Stimulated activated naive CD4-positive, alpha-beta T cell (primary cell): ENCODE measurements at regions not wholly inside any gene's neighbourhood (a gene's known extent, or its start where the extent isn't known, plus 50 kb on each side); places are given as distances from the start of the nearest gene placed in this dataset.

Experiments
- DNase-seq, 6 experiments: peaks; one replicate each; lab custom pipeline; 2025; lab: John Stamatoyannopoulos, UW

DNA sequence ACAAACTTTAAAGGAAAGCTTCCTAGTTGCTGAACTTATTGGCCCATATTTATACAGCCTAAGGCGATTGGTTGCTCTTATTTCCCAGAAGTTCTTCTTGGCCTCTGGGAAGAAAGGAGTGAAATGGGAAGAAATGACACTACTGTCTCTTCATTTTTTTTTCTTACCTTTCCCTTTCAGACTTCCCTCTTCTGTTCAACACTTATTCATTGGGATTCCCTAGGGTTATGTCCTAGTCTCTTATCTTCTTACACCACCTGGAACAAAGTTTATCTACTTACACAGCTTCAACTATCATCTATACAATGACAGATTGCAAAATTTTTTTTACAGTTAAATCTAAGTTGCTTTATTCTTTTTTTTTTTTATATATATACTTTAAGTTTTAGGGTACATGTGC lies 68.0 kb downstream of the SNX12 start:
- no peak for DNase-seq

DNA sequence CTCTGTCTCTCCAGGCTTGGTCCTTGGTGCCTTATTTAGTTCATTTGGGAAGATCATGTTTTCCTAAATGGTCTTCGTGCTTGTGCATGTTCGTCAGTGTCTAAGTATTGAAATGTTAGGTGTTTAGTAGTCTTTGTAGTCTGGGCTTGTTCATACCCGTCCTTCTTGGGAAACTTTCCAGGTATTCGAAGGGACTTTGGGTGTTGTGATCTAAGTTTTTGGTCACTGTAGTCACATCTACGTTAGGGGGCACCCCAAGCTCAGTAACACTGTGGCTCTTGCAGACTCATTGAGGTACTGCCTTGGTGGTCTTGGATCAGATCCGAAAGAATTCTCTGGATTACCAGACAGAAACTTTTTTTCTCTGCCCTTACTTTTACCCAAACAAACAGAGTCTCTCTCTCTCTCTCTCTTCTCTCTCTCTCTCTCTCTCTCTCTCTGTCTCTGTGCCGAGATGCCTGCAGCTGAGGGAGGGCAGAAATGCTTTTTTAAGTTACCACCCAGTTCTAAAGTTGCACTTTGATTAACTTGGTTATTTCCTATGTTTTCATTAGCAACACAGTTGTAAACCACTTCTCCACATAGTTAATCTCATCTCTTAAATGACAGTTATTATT lies 67.6 kb upstream of the SLC7A3 start:
- DNase-seq = peak in 3 of 6 experiments; percentile 1 to 9 (median 2)

DNA sequence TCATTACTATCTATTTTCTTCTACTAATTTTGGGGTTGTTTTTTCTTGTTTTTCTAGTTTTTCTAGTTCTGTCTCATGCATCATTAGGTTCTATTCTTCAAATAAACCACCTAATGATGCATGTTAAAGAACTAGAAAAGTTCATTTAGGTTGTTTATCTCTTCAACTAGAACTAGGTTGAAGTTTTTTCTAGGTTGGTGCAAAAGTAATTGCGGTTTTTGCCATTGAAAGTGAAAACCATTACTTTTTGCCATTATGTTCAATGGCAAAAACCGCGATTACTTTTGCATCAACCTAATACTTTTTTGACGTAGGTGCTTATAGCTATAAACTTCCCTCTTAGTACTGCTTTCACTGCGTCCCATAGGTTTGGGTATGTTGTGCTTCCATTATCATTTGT lies 64.4 kb upstream of the SLC7A3 start:
- DNase-seq = no peak

DNA sequence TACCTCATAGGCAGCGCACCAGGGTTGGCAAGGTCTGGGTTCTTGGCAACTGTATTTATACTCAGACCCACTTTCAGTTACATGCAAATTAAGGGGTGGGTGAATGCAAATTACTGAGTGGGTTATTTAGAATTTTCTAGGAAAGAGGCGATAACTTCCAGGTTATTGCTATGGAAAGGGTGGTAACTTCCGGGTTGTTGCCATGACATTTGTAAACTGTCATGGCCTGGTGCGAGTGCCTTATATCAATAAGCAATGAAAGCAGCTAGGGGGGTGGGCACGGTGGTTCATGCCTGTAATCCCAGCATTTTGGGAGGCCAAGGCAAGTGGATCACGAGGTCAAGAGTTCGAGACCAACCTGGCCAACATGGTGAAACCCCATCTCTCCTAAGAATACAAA lies 57.5 kb upstream of the SLC7A3 start:
- DNase-seq = no peak
